SJCRH30 (cell line): ENCODE measurements at regions not wholly inside any gene's neighbourhood (a gene's known extent, or its start where the extent isn't known, plus 50 kb on each side); places are given as distances from the start of the nearest gene placed in this dataset.
A peak's percentile ranks its signal among the peaks of the same experiment; 100 is the strongest.

Source experiments
- DNase-seq, 2 experiments: peaks; one replicate each; pipeline ENCODE4 v3.0.0-alpha.2; 2015 to 2020
- H3K27ac ChIP-seq: fragments of 250-450 bp; sonication (Bioruptor Pico); 2 replicates; pipeline ENCODE4 v1.5.1; 2020; ENCODE audit warnings: mild to moderate bottlenecking, moderate library complexity
- H3K27me3 ChIP-seq: fragments of 250-450 bp; sonication (Bioruptor Pico); 2 replicates; pipeline ENCODE4 v1.5.1; 2020; ENCODE audit warnings: mild to moderate bottlenecking, moderate library complexity
- H3K36me3 ChIP-seq: fragments of 250-450 bp; sonication (Bioruptor Pico); 2 replicates; pipeline ENCODE4 v1.5.1; 2020; ENCODE audit warnings: mild to moderate bottlenecking, moderate library complexity
- H3K4me1 ChIP-seq: fragments of 250-450 bp; sonication (Bioruptor Pico); 2 replicates; pipeline ENCODE4 v1.5.1; 2020; ENCODE audit warnings: mild to moderate bottlenecking, moderate library complexity
- H3K4me3 ChIP-seq: fragments of 250-450 bp; sonication (Bioruptor Pico); 2 replicates; pipeline ENCODE4 v1.5.1; 2020; ENCODE audit warnings: mild to moderate bottlenecking, moderate library complexity
- H3K9me3 ChIP-seq: fragments of 250-450 bp; sonication (Bioruptor Pico); replicated peaks from 2 replicates; pipeline ENCODE4 v1.5.1; 2020; ENCODE audit warnings: mild to moderate bottlenecking, moderate library complexity

- Histone ChIP-seq H3K36me3 (no peaks in the 10 kb centered on the region), H3K27ac (no peak overlapping the region), H3K4me3 (no peak overlapping the region), H3K27me3 (no peaks in the 10 kb centered on the region), H3K4me1 (peaks cover 28% of the 10 kb centered on the region), H3K9me3 (no peaks in the 10 kb centered on the region)
- DNase-seq, result no peak
Observed at GRCh38 chr3:170735821-170736220, 134.2 kb downstream of the RPL22L1 start.

DNA sequence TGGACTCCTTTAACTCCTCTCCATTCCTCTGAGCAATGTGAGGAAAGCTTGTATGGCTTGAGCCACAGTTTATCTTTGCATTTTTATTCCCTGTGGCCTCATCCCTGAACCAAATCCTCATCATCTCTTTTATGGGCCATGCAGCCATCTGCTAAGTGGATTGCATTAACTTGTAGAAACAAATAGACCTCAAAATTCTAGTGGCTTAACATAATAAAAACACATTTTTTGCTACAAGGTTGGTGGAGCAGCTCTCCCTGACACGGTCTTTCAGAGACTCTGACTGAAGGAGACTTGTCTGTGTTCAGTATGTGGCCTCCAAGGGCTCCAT lies 135.3 kb downstream of the RPL22L1 start:
- no peak overlapping the region for H3K4me3 ChIP-seq
- DNase-seq, result no peak

GRCh38 chr3:170734043-170734734 lies 135.8 kb downstream of the RPL22L1 start:
- no peak for DNase-seq
- no peaks in the 10 kb centered on the region for H3K36me3 ChIP-seq
- H3K27ac ChIP-seq, result no peak overlapping the region
- no peaks in the 10 kb centered on the region for H3K9me3 ChIP-seq
- no peaks in the 10 kb centered on the region for H3K27me3 ChIP-seq
- no peak overlapping the region for H3K4me3 ChIP-seq
- peaks cover 15% of the 10 kb centered on the region for H3K4me1 ChIP-seq

More for the DNA sequence above, 135.3 kb downstream of the RPL22L1 start:
- Histone ChIP-seq H3K27ac (no peak overlapping the region), H3K36me3 (no peaks in the 10 kb centered on the region), H3K27me3 (no peaks in the 10 kb centered on the region), H3K4me1 (peaks cover 21% of the 10 kb centered on the region), H3K9me3 (no peaks in the 10 kb centered on the region)

- H3K27ac ChIP-seq, result no peak overlapping the region
- H3K9me3 ChIP-seq, result no peaks in the 10 kb centered on the region
- H3K36me3 ChIP-seq, result no peaks in the 10 kb centered on the region
- H3K4me3 ChIP-seq, result no peak overlapping the region
- H3K4me1 ChIP-seq, result peaks cover 3% of the 10 kb centered on the region; the same call in 1 of the 2 replicates
- no peaks in the 10 kb centered on the region for H3K27me3 ChIP-seq
- DNase-seq, result no peak
Observed at GRCh38 chr3:170732660-170733245, 137.2 kb downstream of the RPL22L1 start.

GRCh38 chr3:170731281-170731680 lies 138.7 kb downstream of the RPL22L1 start:
- no peak for DNase-seq
- Histone ChIP-seq H3K9me3 (no peaks in the 10 kb centered on the region), H3K4me1 (peaks cover 16% of the 10 kb centered on the region), H3K27me3 (no peaks in the 10 kb centered on the region), H3K36me3 (no peaks in the 10 kb centered on the region), H3K4me3 (no peak overlapping the region), H3K27ac (no peak overlapping the region)

- H3K27ac ChIP-seq, result no peak overlapping the region
- no peak overlapping the region for H3K4me3 ChIP-seq
- H3K9me3 ChIP-seq, result no peaks in the 10 kb centered on the region
- no peaks in the 10 kb centered on the region for H3K36me3 ChIP-seq
- no peaks in the 10 kb centered on the region for H3K27me3 ChIP-seq
- DNase-seq, result no peak
- peaks cover 20% of the 10 kb centered on the region for H3K4me1 ChIP-seq
Observed at GRCh38 chr3:170730071-170730812, 139.8 kb downstream of the RPL22L1 start.

- Histone ChIP-seq H3K9me3 (no peaks in the 10 kb centered on the region), H3K36me3 (no peaks in the 10 kb centered on the region), H3K4me3 (no peak overlapping the region), H3K27me3 (no peaks in the 10 kb centered on the region), H3K4me1 (peaks cover 20% of the 10 kb centered on the region), H3K27ac (no peak overlapping the region)
- no peak for DNase-seq
Observed at GRCh38 chr3:170728181-170728580, 141.8 kb downstream of the RPL22L1 start.

DNA sequence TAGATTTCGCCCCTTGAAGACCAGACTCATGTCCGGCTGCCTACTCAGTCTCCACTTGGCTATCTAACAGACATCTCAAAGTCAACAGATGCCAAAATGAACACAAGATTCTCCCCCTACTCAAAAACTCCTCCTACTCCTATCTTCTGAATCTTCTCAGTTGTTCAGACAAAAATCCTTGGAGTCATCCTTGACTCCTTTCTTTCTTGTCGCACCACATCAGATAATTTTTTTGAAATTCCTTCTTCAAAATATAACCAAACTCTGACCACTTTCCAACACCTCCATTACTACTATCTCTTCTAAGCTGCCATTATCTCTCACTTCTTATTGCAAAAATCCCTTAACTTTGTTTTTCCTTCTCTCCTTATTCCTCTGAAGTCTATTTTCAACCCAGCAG lies 141.9 kb upstream of the SLC7A14 start:
- peak overlapping the region; percentile 90 for H3K27ac ChIP-seq
- H3K4me3 ChIP-seq, result no peak overlapping the region
- H3K27me3 ChIP-seq, result no peaks in the 10 kb centered on the region
- H3K36me3 ChIP-seq, result no peaks in the 10 kb centered on the region
- peaks cover 20% of the 10 kb centered on the region for H3K4me1 ChIP-seq
- DNase-seq, result no peak
- no peaks in the 10 kb centered on the region for H3K9me3 ChIP-seq

- no peak for DNase-seq
- Histone ChIP-seq H3K27ac (peak overlapping the region; percentile 90), H3K4me3 (no peak overlapping the region), H3K9me3 (no peaks in the 10 kb centered on the region), H3K36me3 (no peaks in the 10 kb centered on the region), H3K27me3 (no peaks in the 10 kb centered on the region), H3K4me1 (peaks cover 20% of the 10 kb centered on the region)
Observed at GRCh38 chr3:170726976-170727661, 141.2 kb upstream of the SLC7A14 start.

GRCh38 chr3:170725285-170725731 lies 139.4 kb upstream of the SLC7A14 start:
- Histone ChIP-seq H3K27ac (no peak overlapping the region), H3K9me3 (no peaks in the 10 kb centered on the region), H3K27me3 (no peaks in the 10 kb centered on the region), H3K4me3 (no peak overlapping the region), H3K36me3 (no peaks in the 10 kb centered on the region), H3K4me1 (peaks cover 20% of the 10 kb centered on the region)
- no peak for DNase-seq

DNA sequence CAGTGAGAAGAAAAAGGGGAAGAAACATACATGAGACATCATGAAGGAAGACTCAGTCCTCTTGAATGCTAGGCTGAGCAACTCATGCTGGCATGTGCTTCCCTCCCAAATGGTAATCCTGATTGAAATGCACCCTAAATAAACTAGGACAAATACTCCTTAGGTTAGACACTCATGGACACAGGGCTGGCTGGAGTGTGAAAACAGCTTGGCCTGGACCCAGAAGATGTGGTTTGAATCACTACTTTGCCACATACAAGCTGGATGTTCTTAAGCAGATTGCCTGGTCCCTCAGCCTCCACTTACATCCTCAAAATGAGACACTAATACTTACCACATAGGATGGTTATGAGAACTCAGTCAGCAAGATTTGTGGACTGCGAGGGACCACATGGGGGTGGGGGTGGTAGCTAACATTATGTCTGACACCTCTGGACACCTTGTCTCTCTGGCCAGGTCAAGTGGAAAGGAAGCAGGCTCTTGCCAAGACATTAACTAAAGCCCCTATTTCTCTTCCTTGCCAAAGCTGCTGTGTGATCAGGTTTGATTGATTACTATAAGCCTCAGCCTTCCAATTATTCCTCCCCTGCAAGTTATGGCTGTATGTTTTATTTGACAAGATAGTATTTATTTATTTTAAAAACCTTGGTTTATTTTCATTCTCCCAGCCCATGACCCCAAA lies 138.9 kb upstream of the SLC7A14 start:
- Histone ChIP-seq H3K4me1 (peaks cover 16% of the 10 kb centered on the region), H3K4me3 (no peak overlapping the region), H3K36me3 (no peaks in the 10 kb centered on the region), H3K27me3 (no peaks in the 10 kb centered on the region), H3K9me3 (no peaks in the 10 kb centered on the region), H3K27ac (no peak overlapping the region)
- DNase-seq, result no peak

- Histone ChIP-seq H3K27ac (no peak overlapping the region), H3K4me3 (no peak overlapping the region), H3K4me1 (peaks cover 16% of the 10 kb centered on the region), H3K36me3 (no peaks in the 10 kb centered on the region), H3K27me3 (no peaks in the 10 kb centered on the region), H3K9me3 (no peaks in the 10 kb centered on the region)
- no peak for DNase-seq
Observed at GRCh38 chr3:170723241-170723640, 137.4 kb upstream of the SLC7A14 start.

DNA sequence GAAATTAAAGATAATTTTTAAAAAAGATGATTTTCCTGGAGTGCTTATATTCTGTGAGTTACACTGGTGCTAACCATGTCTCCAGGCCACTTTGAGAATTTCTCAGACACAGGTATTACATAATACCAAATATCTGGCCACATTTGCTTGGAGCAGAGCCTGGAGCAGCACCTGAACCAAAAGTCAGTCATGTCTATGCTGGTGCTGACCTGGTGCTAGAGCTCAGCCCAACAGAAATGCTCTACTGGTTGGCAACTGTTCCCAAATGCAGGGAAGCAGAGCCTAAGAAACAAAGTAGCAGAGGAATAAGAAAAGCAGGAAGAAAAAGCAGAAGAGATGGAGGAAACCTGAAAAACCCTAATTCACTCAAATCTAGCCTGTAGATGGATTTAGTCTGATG lies 135.7 kb upstream of the SLC7A14 start:
- DNase-seq, result no peak
- no peak overlapping the region for H3K27ac ChIP-seq
- H3K36me3 ChIP-seq, result no peaks in the 10 kb centered on the region
- H3K4me1 ChIP-seq, result peaks cover 7% of the 10 kb centered on the region
- no peaks in the 10 kb centered on the region for H3K27me3 ChIP-seq
- no peaks in the 10 kb centered on the region for H3K9me3 ChIP-seq
- no peak overlapping the region for H3K4me3 ChIP-seq

- H3K27me3 ChIP-seq, result no peaks in the 10 kb centered on the region
- H3K4me3 ChIP-seq, result no peak overlapping the region
- no peak overlapping the region for H3K27ac ChIP-seq
- no peaks in the 10 kb centered on the region for H3K36me3 ChIP-seq
- peaks cover 6% of the 10 kb centered on the region; the same call in 1 of the 2 replicates for H3K9me3 ChIP-seq
- no peak for DNase-seq
- peaks cover 9% of the 10 kb centered on the region; the same call in 1 of the 2 replicates for H3K4me1 ChIP-seq
Observed at GRCh38 chr3:170719300-170719699, 133.4 kb upstream of the SLC7A14 start.
